GM23248 (cell line): ENCODE measurements at regions not wholly inside any gene's neighbourhood (a gene's known extent, or its start where the extent isn't known, plus 50 kb on each side); places are given as distances from the start of the nearest gene placed in this dataset.

Source experiments
- EZH2 ChIP-seq: fragments of 200-600 bp; sonication (generic); IDR thresholded peaks from 2 replicates; pipeline ENCODE4 v1.6.1; 2018; ENCODE audit warnings: antibody characterized with exemption, mild to moderate bottlenecking; ENCODE audit not compliant: insufficient read depth, poor library complexity, severe bottlenecking
- EZH2phosphoT487 ChIP-seq: fragments of 200-600 bp; sonication (generic); IDR thresholded peaks from 2 replicates; pipeline ENCODE4 v1.6.1; 2018; ENCODE audit warnings: antibody characterized with exemption, moderate library complexity, mild to moderate bottlenecking, low read depth; ENCODE audit not compliant: insufficient read depth

DNA sequence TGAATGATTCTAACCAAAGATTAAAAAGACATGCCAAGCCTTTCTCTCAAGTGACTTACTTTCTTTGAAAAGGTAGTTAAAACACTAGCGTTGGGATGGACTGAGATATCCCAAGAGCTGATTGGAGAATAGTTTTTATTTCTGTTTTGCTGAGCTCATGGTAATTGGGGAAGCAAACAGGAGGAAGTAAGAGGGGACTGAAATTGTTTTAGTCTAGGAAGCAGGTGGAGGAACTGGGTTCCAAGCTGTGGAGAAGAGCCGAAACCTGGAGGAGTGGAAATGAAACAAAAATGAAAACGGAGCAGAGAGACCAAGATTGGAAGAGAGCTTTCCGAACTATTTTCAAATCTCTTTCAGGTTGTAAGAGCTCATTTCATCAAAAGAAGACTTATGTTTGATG lies 59.9 kb upstream of the TENT5A start:
- TF ChIP-seq EZH2phosphoT487 (no peak), EZH2 (no peak)
